Astrocyte of the cerebellum (primary cell): ENCODE measurements at regions not wholly inside any gene's neighbourhood (a gene's known extent, or its start where the extent isn't known, plus 50 kb on each side); places are given as distances from the start of the nearest gene placed in this dataset.

Experiments
- DNase-seq: peaks from one replicate; pipeline ENCODE4 v3.0.0-alpha.2; 2011; ENCODE audit warnings: low read depth
- H3K4me3 ChIP-seq: 2 replicates; pipeline ENCODE4 v1.5.1; 2011; ENCODE audit warnings: mild to moderate bottlenecking, low read depth, low read length, moderate library complexity
- in situ Hi-C: cut with HindIII; loops from 2 replicates; pipeline ENCODE4 v1.10.0; 2017; ENCODE audit warnings: low sequenced_read_pairs
- TF ChIP-seq, protein P1 (sequence below): IDR thresholded peaks from 2 replicates; pipeline ENCODE4 v1.5.1; 2012; ENCODE audit warnings: low read length, low read depth, moderate library complexity, mild to moderate bottlenecking; ENCODE audit errors: missing control alignments

GRCh38 chr10:128895473-128895872 lies 571.6 kb upstream of the MGMT start:
- TF ChIP-seq, protein P1, sequence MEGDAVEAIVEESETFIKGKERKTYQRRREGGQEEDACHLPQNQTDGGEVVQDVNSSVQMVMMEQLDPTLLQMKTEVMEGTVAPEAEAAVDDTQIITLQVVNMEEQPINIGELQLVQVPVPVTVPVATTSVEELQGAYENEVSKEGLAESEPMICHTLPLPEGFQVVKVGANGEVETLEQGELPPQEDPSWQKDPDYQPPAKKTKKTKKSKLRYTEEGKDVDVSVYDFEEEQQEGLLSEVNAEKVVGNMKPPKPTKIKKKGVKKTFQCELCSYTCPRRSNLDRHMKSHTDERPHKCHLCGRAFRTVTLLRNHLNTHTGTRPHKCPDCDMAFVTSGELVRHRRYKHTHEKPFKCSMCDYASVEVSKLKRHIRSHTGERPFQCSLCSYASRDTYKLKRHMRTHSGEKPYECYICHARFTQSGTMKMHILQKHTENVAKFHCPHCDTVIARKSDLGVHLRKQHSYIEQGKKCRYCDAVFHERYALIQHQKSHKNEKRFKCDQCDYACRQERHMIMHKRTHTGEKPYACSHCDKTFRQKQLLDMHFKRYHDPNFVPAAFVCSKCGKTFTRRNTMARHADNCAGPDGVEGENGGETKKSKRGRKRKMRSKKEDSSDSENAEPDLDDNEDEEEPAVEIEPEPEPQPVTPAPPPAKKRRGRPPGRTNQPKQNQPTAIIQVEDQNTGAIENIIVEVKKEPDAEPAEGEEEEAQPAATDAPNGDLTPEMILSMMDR = no peak
- no peak for DNase-seq
- in situ Hi-C loops = loop anchor here (5.0 kb wide), 1 partner anchor 102 kb away; no protein-coding TSS in a partner anchor
- H3K4me3 ChIP-seq = no peak overlapping the region

DNA sequence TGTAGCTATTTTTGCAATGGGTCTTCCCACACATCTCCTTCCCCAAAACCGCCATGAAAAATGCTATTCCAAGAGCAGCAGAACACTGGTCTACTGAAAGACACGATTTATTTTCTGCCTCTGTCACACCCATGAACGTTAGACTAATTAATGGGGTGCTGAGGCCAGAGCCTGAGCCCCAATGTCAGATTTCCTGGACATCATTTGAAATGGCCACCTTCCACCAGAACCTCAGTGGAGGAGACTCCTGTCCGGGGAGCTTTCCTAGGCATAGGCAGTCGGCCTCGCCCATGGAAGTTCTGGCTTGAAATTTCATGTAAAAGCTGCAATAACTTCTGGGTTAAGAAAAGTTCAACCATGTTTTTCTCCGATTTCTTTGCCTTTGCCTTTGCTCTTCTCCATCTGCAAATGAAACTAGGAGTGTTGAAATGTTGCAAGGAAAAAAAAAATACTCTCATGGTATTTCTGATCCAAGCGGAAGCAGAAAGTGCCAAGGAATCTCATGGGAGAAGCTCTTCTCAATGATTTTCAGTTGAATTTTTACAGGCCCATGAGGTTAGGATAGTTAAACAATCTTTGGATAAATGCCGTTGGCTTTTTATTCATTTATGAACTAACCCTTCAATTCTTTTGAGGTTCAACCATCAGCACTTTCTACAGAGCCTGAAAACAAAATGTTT lies 570.8 kb upstream of the MGMT start:
- in situ Hi-C loops = loop anchor here (5.0 kb wide), 1 partner anchor 101 kb away; no protein-coding TSS in a partner anchor
- TF ChIP-seq, protein P1 = no peak
- DNase-seq = no peak
- H3K4me3 ChIP-seq = no peak overlapping the region

GRCh38 chr10:128896963-128897362 lies 570.1 kb upstream of the MGMT start:
- TF ChIP-seq, protein P1 = no peak
- no peak overlapping the region for H3K4me3 ChIP-seq
- no peak for DNase-seq
- in situ Hi-C loops = loop anchor here (5.0 kb wide), 1 partner anchor 100 kb away; no protein-coding TSS in a partner anchor

- in situ Hi-C loops = loop anchor here (5.0 kb wide), 1 partner anchor 100 kb away; no protein-coding TSS in a partner anchor
- TF ChIP-seq, protein P1 = no peak
- DNase-seq = no peak
- no peak overlapping the region for H3K4me3 ChIP-seq
These were observed 569.5 kb upstream of the MGMT start for GRCh38 chr10:128897401-128898129.

DNA sequence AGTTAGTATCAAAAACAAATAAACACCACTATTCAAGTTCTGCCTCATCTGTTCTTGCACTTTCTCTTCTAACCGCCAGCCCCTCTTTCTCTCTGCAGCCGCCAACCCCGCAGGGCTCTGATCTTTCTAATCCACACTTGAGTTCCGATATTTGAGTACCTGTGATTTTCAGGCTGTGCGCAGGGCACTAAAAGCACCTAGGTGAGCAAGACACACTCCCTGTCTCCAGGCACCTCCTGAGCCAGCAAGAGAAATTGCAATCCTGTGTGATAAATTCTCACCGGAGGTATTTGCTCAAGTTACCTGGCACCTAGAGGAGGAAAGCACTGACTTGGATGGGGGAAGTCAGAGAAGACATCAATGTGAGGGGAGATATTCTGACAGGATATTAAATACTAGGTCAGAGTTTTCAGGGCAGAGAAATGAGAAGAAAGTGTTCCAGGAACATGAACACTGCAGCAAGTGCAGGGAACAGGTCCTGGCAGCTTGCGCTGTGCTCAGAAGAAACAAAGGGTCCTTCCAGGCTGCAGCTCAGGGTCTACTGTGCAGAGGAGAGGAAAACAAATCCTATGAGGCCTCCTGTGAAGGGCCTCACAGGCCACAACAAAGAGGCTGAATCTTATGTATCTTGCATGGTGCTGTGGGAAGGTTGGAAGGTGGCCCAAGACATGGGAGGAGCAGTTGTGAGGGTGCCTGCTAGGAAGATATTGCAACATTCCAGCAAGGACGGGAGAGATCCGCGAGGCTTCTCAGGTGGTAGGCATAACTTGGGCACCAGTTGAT lies 568.7 kb upstream of the MGMT start:
- DNase-seq = no peak
- TF ChIP-seq, protein P1 = no peak
- no peak overlapping the region for H3K4me3 ChIP-seq
- in situ Hi-C loops = loop anchor here (5.0 kb wide), 1 partner anchor 99 kb away; no protein-coding TSS in a partner anchor

DNA sequence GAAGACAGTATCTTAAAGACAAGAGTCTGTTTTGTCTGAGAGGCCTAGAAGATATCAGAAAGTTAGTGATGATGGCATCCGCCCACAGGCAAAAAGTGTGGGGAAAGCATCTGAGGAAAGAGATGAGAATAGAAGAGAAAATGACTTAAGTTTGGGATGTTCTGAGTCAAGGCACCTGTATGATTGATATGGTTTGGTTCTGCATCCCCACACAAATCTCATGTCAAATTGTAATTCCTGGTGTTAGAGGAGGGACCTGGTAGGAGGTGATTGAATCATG lies 568.2 kb upstream of the MGMT start:
- no peak for DNase-seq
- TF ChIP-seq, protein P1 = no peak
- in situ Hi-C loops = loop anchor here (5.0 kb wide), 1 partner anchor 98 kb away; no protein-coding TSS in a partner anchor
- no peak overlapping the region for H3K4me3 ChIP-seq
